GM21515 (cell line): ENCODE measurements at regions not wholly inside any gene's neighbourhood (a gene's known extent, or its start where the extent isn't known, plus 50 kb on each side); places are given as distances from the start of the nearest gene placed in this dataset.
"Not testable (repeated sequence)": the region's sequence is repeated elsewhere in the genome, so short reads cannot be mapped to it uniquely, and the experiment has no call there.

Source experiments
- ATAC-seq: cut with Tn5 transposase; IDR thresholded peaks from one replicate; pipeline ENCODE4 v1.9.1; 2021; ENCODE audit not compliant: unreplicated experiment

GRCh38 chr3:176873261-176873660 lies 324.0 kb downstream of the TBL1XR1 start:
- ATAC-seq: no peak

- peak; percentile 99 for ATAC-seq
Measured at GRCh38 chr3:176872771-176873209, 324.5 kb downstream of the TBL1XR1 start.

GRCh38 chr3:176870451-176870850 lies 326.8 kb downstream of the TBL1XR1 start:
- ATAC-seq: no peak

- no peak for ATAC-seq
Measured at GRCh38 chr3:176867681-176868663, 329.3 kb downstream of the TBL1XR1 start.

GRCh38 chr3:176861137-176861536 lies 336.1 kb downstream of the TBL1XR1 start:
- no peak for ATAC-seq

GRCh38 chr3:176856721-176857120 lies 340.6 kb downstream of the TBL1XR1 start:
- no peak for ATAC-seq

GRCh38 chr3:176855901-176856486 lies 341.3 kb downstream of the TBL1XR1 start:
- ATAC-seq: no peak

- ATAC-seq: no peak
Measured at GRCh38 chr3:176855213-176855612, 342.1 kb downstream of the TBL1XR1 start.

GRCh38 chr3:176850498-176850897 lies 346.8 kb downstream of the TBL1XR1 start:
- no peak for ATAC-seq

GRCh38 chr3:176848431-176849214 lies 348.7 kb downstream of the TBL1XR1 start:
- ATAC-seq: no peak

GRCh38 chr3:176842914-176843313 lies 354.4 kb downstream of the TBL1XR1 start:
- ATAC-seq: no peak

GRCh38 chr3:176840641-176841286 lies 356.5 kb downstream of the TBL1XR1 start:
- ATAC-seq: no peak

- no peak for ATAC-seq
Measured at GRCh38 chr3:176839901-176840300, 357.4 kb downstream of the TBL1XR1 start.

- no peak for ATAC-seq
Measured at GRCh38 chr3:176839466-176839865, 357.8 kb downstream of the TBL1XR1 start.

GRCh38 chr3:176827244-176827643 lies 370.0 kb downstream of the TBL1XR1 start:
- ATAC-seq: not testable (repeated sequence)

- ATAC-seq: no peak
Measured at GRCh38 chr3:176824811-176825210, 372.5 kb downstream of the TBL1XR1 start.

- ATAC-seq: no peak
Measured at GRCh38 chr3:176820764-176821163, 376.5 kb downstream of the TBL1XR1 start.

- ATAC-seq: no peak
Measured at GRCh38 chr3:176816937-176817336, 380.3 kb downstream of the TBL1XR1 start.

- ATAC-seq: peak; percentile 83
Measured at GRCh38 chr3:176814285-176814684, 383.0 kb downstream of the TBL1XR1 start.

- ATAC-seq: no peak
Measured at GRCh38 chr3:176807938-176808337, 389.3 kb downstream of the TBL1XR1 start.

GRCh38 chr3:176799675-176800074 lies 397.6 kb downstream of the TBL1XR1 start:
- ATAC-seq: no peak
